PC-9 (cell line): ENCODE measurements at regions not wholly inside any gene's neighbourhood (a gene's known extent, or its start where the extent isn't known, plus 50 kb on each side); places are given as distances from the start of the nearest gene placed in this dataset.

Experiments
- CTCF ChIP-seq: fragments of 200-600 bp; sonication (generic); conservative IDR thresholded peaks from 2 replicates; pipeline ENCODE4 v1.6.1; 2017; ENCODE audit warnings: mixed run types, antibody characterized with exemption, mild to moderate bottlenecking, moderate library complexity
- EZH2 ChIP-seq: fragments of 200-600 bp; sonication (generic); IDR thresholded peaks from 2 replicates; pipeline ENCODE4 v1.8.0; 2017; ENCODE audit warnings: antibody characterized with exemption, low read depth

GRCh38 chr1:229880271-229881170 is 186.5 kb upstream of the GALNT2 start:
- no peak for TF ChIP-seq CTCF
- no peak for TF ChIP-seq EZH2
